Liver (tissue), 8 donors: ENCODE measurements at regions not wholly inside any gene's neighbourhood (a gene's known extent, or its start where the extent isn't known, plus 50 kb on each side); places are given as distances from the start of the nearest gene placed in this dataset.

Experiments
- DNase-seq: peaks from one replicate; pipeline ENCODE4 v3.0.0-alpha.2; 2017; ENCODE audit warnings: low spot score
- H3K27ac ChIP-seq, 2 donors: one replicate each; pipeline ENCODE4 v1.7.0; 2013; ENCODE audit warnings: inconsistent platforms in 2 of 2, low read length in 2 of 2, control low read depth in 1 of 2, low read depth in 1 of 2, mild to moderate bottlenecking in 1 of 2
- H3K27me3 ChIP-seq, 4 donors: one replicate each; pipeline versions ENCODE4 v1.6.1 to v1.7.0; 2013; ENCODE audit warnings: low read length in 3 of 4, inconsistent platforms in 1 of 4, mild to moderate bottlenecking in 1 of 4, moderate library complexity in 1 of 4; ENCODE audit not compliant: control insufficient read depth in 4 of 4, insufficient read depth in 4 of 4
- H3K36me3 ChIP-seq, 4 donors: one replicate each; pipeline versions ENCODE4 v1.6.1 to v1.7.0; 2013; ENCODE audit warnings: low read length in 3 of 4, mild to moderate bottlenecking in 3 of 4, low read depth in 1 of 4, moderate library complexity in 1 of 4; ENCODE audit not compliant: control insufficient read depth in 4 of 4, insufficient read depth in 3 of 4
- H3K4me1 ChIP-seq, 4 donors: one replicate each; pipeline versions ENCODE4 v1.6.1 to v1.7.0; 2013; ENCODE audit warnings: low read length in 3 of 4, mild to moderate bottlenecking in 3 of 4, moderate library complexity in 1 of 4; ENCODE audit not compliant: control insufficient read depth in 4 of 4, insufficient read depth in 4 of 4
- H3K4me3 ChIP-seq, 3 donors: one replicate each; pipeline versions ENCODE4 v1.6.1 to v1.7.0; 2013; ENCODE audit warnings: low read length in 3 of 3, control low read depth in 1 of 3, low read depth in 1 of 3, mild to moderate bottlenecking in 1 of 3
- H3K9ac ChIP-seq, 2 donors: one replicate each; pipeline ENCODE4 v1.7.0; 2013; ENCODE audit warnings: low read length in 2 of 2, mild to moderate bottlenecking in 2 of 2, moderate library complexity in 2 of 2, control low read depth in 1 of 2, low read depth in 1 of 2
- H3K9me3 ChIP-seq, 4 donors: one replicate each; pipeline versions ENCODE4 v1.6.1 to v1.7.0; 2013; ENCODE audit warnings: low read length in 3 of 4; ENCODE audit not compliant: control insufficient read depth in 4 of 4
- CTCF ChIP-seq: fragments of 150-350 bp; IDR thresholded peaks from 2 replicates; pipeline ENCODE4 v1.5.1; 2017; ENCODE audit warnings: improper control_type of control experiment, low read depth, low read length; ENCODE audit not compliant: missing input control
- EGR1 ChIP-seq, 2 donors: IDR thresholded peaks; 2 replicates each; pipeline ENCODE4 v1.6.1; 2016 to 2018; ENCODE audit warnings: antibody characterized with exemption in 2 of 2, low read depth in 2 of 2
- FOXA1 ChIP-seq: IDR thresholded peaks from 2 replicates; pipeline ENCODE4 v1.6.1; 2016; ENCODE audit warnings: antibody characterized with exemption
- FOXA2 ChIP-seq: IDR thresholded peaks from 2 replicates; pipeline ENCODE4 v1.6.1; 2016; ENCODE audit warnings: antibody characterized with exemption
- GABPA ChIP-seq, 2 donors: IDR thresholded peaks in 1 of 2; conservative IDR thresholded peaks in 1 of 2; 2 replicates each; pipeline ENCODE4 v1.6.1; 2016; ENCODE audit warnings: antibody characterized with exemption in 2 of 2, mild to moderate bottlenecking in 1 of 2, moderate library complexity in 1 of 2
- HNF4A ChIP-seq, 2 donors: conservative IDR thresholded peaks; 2 replicates each; pipeline ENCODE4 v1.6.1; 2016; ENCODE audit warnings: antibody characterized with exemption in 2 of 2, mild to moderate bottlenecking in 2 of 2
- HNF4G ChIP-seq: IDR thresholded peaks from 2 replicates; pipeline ENCODE4 v1.6.1; 2016; ENCODE audit warnings: antibody characterized with exemption
- NR2F2 ChIP-seq: IDR thresholded peaks from 2 replicates; pipeline ENCODE4 v1.6.1; 2016; ENCODE audit warnings: antibody characterized with exemption
- RAD21 ChIP-seq, 2 donors: IDR thresholded peaks; 2 replicates each; pipeline ENCODE4 v1.6.1; 2016; ENCODE audit warnings: antibody characterized with exemption in 2 of 2, mild to moderate bottlenecking in 2 of 2
- REST ChIP-seq: IDR thresholded peaks from 2 replicates; pipeline ENCODE4 v1.6.1; 2016; ENCODE audit warnings: antibody characterized with exemption, mild to moderate bottlenecking
- RXRA ChIP-seq, 2 donors: IDR thresholded peaks; 2 replicates each; pipeline ENCODE4 v1.6.1; 2017 to 2018; ENCODE audit warnings: antibody characterized with exemption in 2 of 2, mild to moderate bottlenecking in 1 of 2
- SP1 ChIP-seq: IDR thresholded peaks from 2 replicates; pipeline ENCODE4 v1.6.1; 2018; ENCODE audit warnings: antibody characterized with exemption, mild to moderate bottlenecking
- TAF1 ChIP-seq: conservative IDR thresholded peaks from 2 replicates; pipeline ENCODE4 v1.6.1; 2016; ENCODE audit warnings: antibody characterized with exemption, mild to moderate bottlenecking
- YY1 ChIP-seq: IDR thresholded peaks from 2 replicates; pipeline ENCODE4 v1.6.1; 2016; ENCODE audit warnings: antibody characterized with exemption, mild to moderate bottlenecking
- ZBTB33 ChIP-seq: IDR thresholded peaks from 2 replicates; pipeline ENCODE4 v1.6.1; 2016; ENCODE audit warnings: antibody characterized with exemption
- WGBS: extraction: QIAGEN DNeasy Blood & Tissue Kit; methylation state at CpG from one replicate; pipeline ENCODE4 v1.1.7; 2013; 5-methylcytosine and 5-hydroxymethylcytosine counted together
- TF ChIP-seq, protein P1 (sequence below): IDR thresholded peaks from 2 replicates; pipeline ENCODE4 v1.6.1; 2016; ENCODE audit warnings: antibody characterized with exemption
- TF ChIP-seq, protein P2 (sequence below): IDR thresholded peaks from 2 replicates; pipeline ENCODE4 v1.6.1; 2016; ENCODE audit warnings: antibody characterized with exemption
- donor health status: healthy.
- donor health status: healthy.
- donor health status: healthy.
- donor health status: healthy.
- donor health status: healthy.

DNA sequence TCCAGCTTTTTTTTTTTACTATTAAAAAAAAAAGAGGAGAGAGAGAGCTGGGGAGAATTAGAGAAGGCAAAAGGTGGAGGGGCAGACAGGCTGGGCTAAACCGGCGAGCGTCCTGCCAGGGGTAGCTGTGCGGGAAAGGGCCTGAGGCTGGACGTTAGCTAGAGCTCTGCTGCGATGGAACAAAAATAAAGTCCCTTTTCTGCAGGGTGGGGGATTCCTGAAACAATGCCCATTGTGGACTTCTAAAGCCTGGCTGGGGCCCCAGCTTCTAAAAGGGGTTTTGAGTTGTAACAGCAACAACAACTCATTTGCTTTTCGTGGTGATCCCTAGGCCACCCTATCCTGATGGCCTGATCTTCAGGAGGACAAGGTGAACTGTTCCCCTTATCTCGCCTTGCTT, 311.7 kb downstream of the FBXW7 start:
- no peak for TF ChIP-seq GABPA (IDR thresholded peaks at IDR 0.05 in 1 of 2, conservative IDR thresholded peaks at IDR 0.05 in 1 of 2)
- TF ChIP-seq RXRA (IDR thresholded peaks at IDR 0.05), result no peak
- no peak for TF ChIP-seq FOXA1
- TF ChIP-seq EGR1 (IDR thresholded peaks at IDR 0.05; ENCODE audit: low read depth in 2 of 2), result no peak
- TF ChIP-seq YY1, result no peak
- no peak for TF ChIP-seq TAF1
- TF ChIP-seq, protein P1, sequence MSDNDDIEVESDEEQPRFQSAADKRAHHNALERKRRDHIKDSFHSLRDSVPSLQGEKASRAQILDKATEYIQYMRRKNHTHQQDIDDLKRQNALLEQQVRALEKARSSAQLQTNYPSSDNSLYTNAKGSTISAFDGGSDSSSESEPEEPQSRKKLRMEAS, result no peak
- no peak for TF ChIP-seq SP1
- TF ChIP-seq HNF4A (conservative IDR thresholded peaks at IDR 0.05), result no peak
- TF ChIP-seq, protein P2, sequence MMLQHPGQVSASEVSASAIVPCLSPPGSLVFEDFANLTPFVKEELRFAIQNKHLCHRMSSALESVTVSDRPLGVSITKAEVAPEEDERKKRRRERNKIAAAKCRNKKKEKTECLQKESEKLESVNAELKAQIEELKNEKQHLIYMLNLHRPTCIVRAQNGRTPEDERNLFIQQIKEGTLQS, result no peak
- TF ChIP-seq ZBTB33, result no peak
- no peak for TF ChIP-seq REST
- TF ChIP-seq NR2F2, result no peak
- no peak for TF ChIP-seq HNF4G
- no peak for TF ChIP-seq CTCF
- no peak for TF ChIP-seq FOXA2
- TF ChIP-seq RAD21 (IDR thresholded peaks at IDR 0.05), result no peak
- Histone ChIP-seq H3K27me3 (no peaks in the 10 kb centered on the region), H3K36me3 (no peaks in the 10 kb centered on the region), H3K27ac (no peak overlapping the region), H3K4me3 (no peak overlapping the region), H3K9ac (no peak overlapping the region), H3K4me1 (no peaks in the 10 kb centered on the region), H3K9me3 (no peaks in the 10 kb centered on the region)
- WGBS, result 86% methylated on average over 8 of the region's 8 CpGs
- DNase-seq, result no peak

- H3K36me3 ChIP-seq, result no peaks in the 10 kb centered on the region
- H3K4me3 ChIP-seq, result no peak overlapping the region
- no peaks in the 10 kb centered on the region for H3K27me3 ChIP-seq
- no peaks in the 10 kb centered on the region for H3K4me1 ChIP-seq
- no peak overlapping the region for H3K27ac ChIP-seq
- no peak overlapping the region for H3K9ac ChIP-seq
- H3K9me3 ChIP-seq, result no peaks in the 10 kb centered on the region
- 96% methylated on average over 4 of the region's 4 CpGs for WGBS
- no peak for DNase-seq
- TF ChIP-seq, protein P1, result no peak
- no peak for TF ChIP-seq SP1
- no peak for TF ChIP-seq HNF4G
- TF ChIP-seq CTCF, result no peak
- no peak for TF ChIP-seq EGR1 (IDR thresholded peaks at IDR 0.05; ENCODE audit: low read depth in 2 of 2)
- TF ChIP-seq ZBTB33, result no peak
- no peak for TF ChIP-seq YY1
- TF ChIP-seq TAF1, result no peak
- TF ChIP-seq FOXA1, result no peak
- TF ChIP-seq NR2F2, result no peak
- TF ChIP-seq FOXA2, result no peak
Observed at GRCh38 chr4:152223600-152223999, 312.3 kb downstream of the FBXW7 start.
